Glomerular visceral epithelial cell (primary cell): ENCODE measurements at regions not wholly inside any gene's neighbourhood (a gene's known extent, or its start where the extent isn't known, plus 50 kb on each side); places are given as distances from the start of the nearest gene placed in this dataset.
"Not testable (repeated sequence)": the region's sequence is repeated elsewhere in the genome, so short reads cannot be mapped to it uniquely, and the experiment has no call there.

ENCODE experiments used
- DNase-seq: peaks from one replicate; pipeline ENCODE4 v3.0.0-alpha.2; 2016; ENCODE audit errors: extremely low spot score

- no peak for DNase-seq
Measured at GRCh38 chr3:89923921-89924610, 816.6 kb downstream of the EPHA3 start.

- no peak for DNase-seq
Measured at GRCh38 chr3:89925976-89926375, 818.6 kb downstream of the EPHA3 start.

- no peak for DNase-seq
Measured at GRCh38 chr3:89932882-89933281, 825.5 kb downstream of the EPHA3 start.

- not testable (repeated sequence) for DNase-seq
Measured at GRCh38 chr3:89944461-89944860, 837.0 kb downstream of the EPHA3 start.

GRCh38 chr3:89946884-89947283, 839.5 kb downstream of the EPHA3 start:
- DNase-seq = no peak

GRCh38 chr3:89947337-89947954, 840.0 kb downstream of the EPHA3 start:
- DNase-seq = no peak

- no peak for DNase-seq
Measured at GRCh38 chr3:89948008-89948407, 840.6 kb downstream of the EPHA3 start.

- no peak for DNase-seq
Measured at GRCh38 chr3:89950772-89951171, 843.4 kb downstream of the EPHA3 start.

GRCh38 chr3:89954137-89954536, 846.7 kb downstream of the EPHA3 start:
- no peak for DNase-seq

- DNase-seq = no peak
Measured at GRCh38 chr3:89955156-89955555, 847.7 kb downstream of the EPHA3 start.

- DNase-seq = no peak
Measured at GRCh38 chr3:89957451-89957850, 850.0 kb downstream of the EPHA3 start.

GRCh38 chr3:89958163-89958562, 850.7 kb downstream of the EPHA3 start:
- not testable (repeated sequence) for DNase-seq

- DNase-seq = no peak
Measured at GRCh38 chr3:89964347-89964746, 856.9 kb downstream of the EPHA3 start.

GRCh38 chr3:89966877-89967665, 859.6 kb downstream of the EPHA3 start:
- no peak for DNase-seq

GRCh38 chr3:89971329-89971728, 863.9 kb downstream of the EPHA3 start:
- no peak for DNase-seq

GRCh38 chr3:89973156-89973555, 865.7 kb downstream of the EPHA3 start:
- no peak for DNase-seq

GRCh38 chr3:89974903-89975519, 867.6 kb downstream of the EPHA3 start:
- DNase-seq = no peak

- no peak for DNase-seq
Measured at GRCh38 chr3:89983449-89983848, 876.0 kb downstream of the EPHA3 start.

- DNase-seq = no peak
Measured at GRCh38 chr3:90005281-90005847, 897.9 kb downstream of the EPHA3 start.

- DNase-seq = no peak
Measured at GRCh38 chr3:90007778-90008499, 900.5 kb downstream of the EPHA3 start.

GRCh38 chr3:90010341-90010740, 902.9 kb downstream of the EPHA3 start:
- no peak for DNase-seq
